KBM-7 (cell line): ENCODE measurements at regions not wholly inside any gene's neighbourhood (a gene's known extent, or its start where the extent isn't known, plus 50 kb on each side); places are given as distances from the start of the nearest gene placed in this dataset.
A peak's percentile ranks its signal among the peaks of the same experiment; 100 is the strongest.

Experiments
- DNase-seq: peaks from one replicate; pipeline ENCODE4 v3.0.0-alpha.2; 2015
- in situ Hi-C: fragments of 300-500 bp; cut with MboI; formaldehyde crosslinking; loops from 2 replicates; pipeline ENCODE4 v1.14.3; 2020; ENCODE audit warnings: low sequenced_read_pairs, low pct_unique_long_range_greater_than_20kb, mixed read lengths

- in situ Hi-C loops, result no loop called here
- no peak for DNase-seq
Measured at GRCh38 chr9:88236511-88237478, 98.5 kb upstream of the SPATA31C2 start.

GRCh38 chr9:88235615-88236014, 97.3 kb upstream of the SPATA31C2 start:
- in situ Hi-C loops, result no loop called here
- DNase-seq, result no peak

GRCh38 chr9:88234114-88234513, 95.8 kb upstream of the SPATA31C2 start:
- no peak for DNase-seq
- in situ Hi-C loops, result no loop called here

GRCh38 chr9:88233091-88233490, 94.8 kb upstream of the SPATA31C2 start:
- in situ Hi-C loops, result no loop called here
- no peak for DNase-seq

GRCh38 chr9:88230612-88231011, 92.3 kb upstream of the SPATA31C2 start:
- in situ Hi-C loops, result no loop called here
- DNase-seq, result no peak

GRCh38 chr9:88229434-88229833, 91.2 kb upstream of the SPATA31C2 start:
- in situ Hi-C loops, result no loop called here
- DNase-seq, result no peak

- DNase-seq, result no peak
- in situ Hi-C loops, result no loop called here
Measured at GRCh38 chr9:88224938-88225337, 86.7 kb upstream of the SPATA31C2 start.

- peak; percentile 9 for DNase-seq
- in situ Hi-C loops, result no loop called here
Measured at GRCh38 chr9:88221105-88221504, 82.8 kb upstream of the SPATA31C2 start.

- in situ Hi-C loops, result no loop called here
Measured at GRCh38 chr9:88220652-88221051, 82.4 kb upstream of the SPATA31C2 start.

GRCh38 chr9:88219601-88220000, 81.3 kb upstream of the SPATA31C2 start:
- in situ Hi-C loops, result no loop called here
- no peak for DNase-seq

More at GRCh38 chr9:88220652-88221051, 82.4 kb upstream of the SPATA31C2 start:
- no peak for DNase-seq

- in situ Hi-C loops, result no loop called here
- DNase-seq, result no peak
Measured at GRCh38 chr9:88218726-88219125, 80.5 kb upstream of the SPATA31C2 start.

GRCh38 chr9:88216126-88216995, 78.1 kb upstream of the SPATA31C2 start:
- DNase-seq, result no peak
- in situ Hi-C loops, result no loop called here

- in situ Hi-C loops, result no loop called here
- no peak for DNase-seq
Measured at GRCh38 chr9:88215196-88216125, 77.2 kb upstream of the SPATA31C2 start.

- in situ Hi-C loops, result no loop called here
- DNase-seq, result no peak
Measured at GRCh38 chr9:88202321-88202720, 64.0 kb upstream of the SPATA31C2 start.

- in situ Hi-C loops, result no loop called here
- no peak for DNase-seq
Measured at GRCh38 chr9:88198341-88198807, 60.1 kb upstream of the SPATA31C2 start.

- DNase-seq, result no peak
- in situ Hi-C loops, result no loop called here
Measured at GRCh38 chr9:88197781-88198340, 59.6 kb upstream of the SPATA31C2 start.

GRCh38 chr9:88197016-88197415, 58.7 kb upstream of the SPATA31C2 start:
- in situ Hi-C loops, result no loop called here

GRCh38 chr9:88196142-88196790, 58.0 kb upstream of the SPATA31C2 start:
- in situ Hi-C loops, result no loop called here
- no peak for DNase-seq

More at GRCh38 chr9:88197016-88197415, 58.7 kb upstream of the SPATA31C2 start:
- peak; percentile 32 for DNase-seq
